GM23338 (cell line): ENCODE measurements at regions not wholly inside any gene's neighbourhood (a gene's known extent, or its start where the extent isn't known, plus 50 kb on each side); places are given as distances from the start of the nearest gene placed in this dataset.

Source experiments
- CREB1 ChIP-seq: fragments of 250-450 bp; sonication (Bioruptor Pico); IDR thresholded peaks from 2 replicates; pipeline ENCODE4 v1.5.0; 2020; ENCODE audit warnings: low read depth, mild to moderate bottlenecking, moderate library complexity
- CTCF ChIP-seq, 2 experiments: fragments of 200-600 bp in 1 of 2; sonication (generic) in 1 of 2; conservative IDR thresholded peaks; 2 replicates each; pipeline versions ENCODE4 v1.5.1 to v1.6.1; 2016 to 2017; ENCODE audit warnings: antibody characterized with exemption in 2 of 2, low read depth in 2 of 2, mild to moderate bottlenecking in 2 of 2, moderate library complexity in 1 of 2
- EZH2 ChIP-seq: fragments of 200-600 bp; sonication (generic); IDR thresholded peaks from one replicate; pipeline ENCODE4 v1.8.0; 2017; ENCODE audit warnings: antibody characterized with exemption, mild to moderate bottlenecking, low read depth; ENCODE audit not compliant: unreplicated experiment
- EZH2phosphoT487 ChIP-seq: fragments of 200-600 bp; sonication (generic); IDR thresholded peaks from one replicate; pipeline ENCODE4 v1.8.1; 2018; ENCODE audit warnings: antibody characterized with exemption; ENCODE audit not compliant: unreplicated experiment
- JUNB ChIP-seq: IDR thresholded peaks from one replicate; pipeline ENCODE4 v1.6.1; 2016; ENCODE audit warnings: antibody characterized with exemption; ENCODE audit not compliant: unreplicated experiment
- POLR2AphosphoS5 ChIP-seq: IDR thresholded peaks from 2 replicates; pipeline ENCODE4 v1.6.1; 2016; ENCODE audit warnings: antibody characterized with exemption, low read depth
- REST ChIP-seq: IDR thresholded peaks from one replicate; pipeline ENCODE4 v1.6.1; 2018; ENCODE audit warnings: antibody characterized with exemption; ENCODE audit not compliant: unreplicated experiment
- STAT1 ChIP-seq: IDR thresholded peaks from one replicate; pipeline ENCODE4 v1.6.1; 2016; ENCODE audit warnings: antibody characterized with exemption; ENCODE audit not compliant: unreplicated experiment

- TF ChIP-seq CTCF (conservative IDR thresholded peaks at IDR 0.05; ENCODE audit: low read depth in 2 of 2) (no peak), EZH2 (no peak), POLR2AphosphoS5 (no peak), EZH2phosphoT487 (no peak), REST (no peak), JUNB (no peak), STAT1 (no peak), CREB1 (CRISPR knock-in tag) (no peak)
Measured at GRCh38 chr1:203420263-203420662, 55.3 kb upstream of the PRELP start.
